ENCODE measurements at regions not wholly inside any gene's neighbourhood (a gene's known extent, or its start where the extent isn't known, plus 50 kb on each side); places are given as distances from the start of the nearest gene placed in this dataset.

GRCh38 chr10:52410916-52411315 lies 96.8 kb downstream of the DKK1 start:
- no peak for DNase-seq (ENCODE audit: low spot score)
- no peak for TF ChIP-seq CTCF (IDR thresholded peaks at IDR 0.05)
- ATAC-seq (ENCODE audit: low FRiP score): no peak

- DNase-seq (ENCODE audit: low spot score) (no peak), ATAC-seq (ENCODE audit: low FRiP score) (no peak)
- no peak for TF ChIP-seq CTCF (IDR thresholded peaks at IDR 0.05)
These were observed 105.2 kb downstream of the DKK1 start for GRCh38 chr10:52419281-52419680.

- no peak for TF ChIP-seq CTCF (IDR thresholded peaks at IDR 0.05)
- DNase-seq (ENCODE audit: low spot score): no peak
- ATAC-seq (ENCODE audit: low FRiP score): no peak
These were observed 106.6 kb downstream of the DKK1 start for GRCh38 chr10:52420656-52421055.

- TF ChIP-seq CTCF (IDR thresholded peaks at IDR 0.05): no peak
- no peak for ATAC-seq (ENCODE audit: low FRiP score)
- DNase-seq (ENCODE audit: low spot score): no peak
These were observed 109.3 kb downstream of the DKK1 start for GRCh38 chr10:52423369-52423768.

- DNase-seq (ENCODE audit: low spot score) (no peak), ATAC-seq (ENCODE audit: low FRiP score) (no peak)
- no peak for TF ChIP-seq CTCF (IDR thresholded peaks at IDR 0.05)
These were observed 110.3 kb downstream of the DKK1 start for GRCh38 chr10:52424341-52424740.

- DNase-seq (ENCODE audit: low spot score) (no peak), ATAC-seq (ENCODE audit: low FRiP score) (no peak)
- no peak for TF ChIP-seq CTCF (IDR thresholded peaks at IDR 0.05)
These were observed 120.7 kb downstream of the DKK1 start for GRCh38 chr10:52434734-52435133.

- DNase-seq (ENCODE audit: low spot score): no peak
- no peak for ATAC-seq (ENCODE audit: low FRiP score)
- no peak for TF ChIP-seq CTCF (IDR thresholded peaks at IDR 0.05)
These were observed 122.6 kb downstream of the DKK1 start for GRCh38 chr10:52436664-52437063.

Measured in omental fat pad (tissue), 3 donors.